Esophagus squamous epithelium (tissue), 5 donors: ENCODE measurements at regions not wholly inside any gene's neighbourhood (a gene's known extent, or its start where the extent isn't known, plus 50 kb on each side); places are given as distances from the start of the nearest gene placed in this dataset.

Source experiments
- DNase-seq: peaks from one replicate; lab custom pipeline; 2025; lab: John Stamatoyannopoulos, UW
- H3K27ac ChIP-seq, 4 donors: fragments of 200-600 bp; sonication (generic); one replicate each; pipeline ENCODE4 v1.5.1; 2016 to 2019; ENCODE audit warnings: mild to moderate bottlenecking in 1 of 4
- H3K27me3 ChIP-seq, 4 donors: fragments of 200-600 bp; sonication (generic); 1 replicate in 3 of 4; 2 replicates in 1 of 4; pipeline versions ENCODE4 v1.5.1 to v1.6.0; 2017 to 2021; ENCODE audit warnings: antibody characterized with exemption in 1 of 4
- H3K36me3 ChIP-seq, 3 donors: fragments of 200-600 bp; sonication (generic); one replicate each; pipeline ENCODE4 v1.5.1; 2016 to 2019
- H3K4me1 ChIP-seq, 3 donors: fragments of 200-600 bp; sonication (generic); one replicate each; pipeline ENCODE4 v1.5.1; 2017 to 2019
- H3K4me3 ChIP-seq, 4 donors: fragments of 200-600 bp; sonication (generic); 1 replicate in 3 of 4; 2 replicates in 1 of 4; pipeline ENCODE4 v1.5.1; 2016 to 2019; ENCODE audit warnings: mild to moderate bottlenecking in 2 of 4, moderate library complexity in 1 of 4
- H3K9me3 ChIP-seq, 3 donors: fragments of 200-600 bp; sonication (generic); one replicate each; pipeline ENCODE4 v1.5.1; 2016 to 2019
- POLR2A ChIP-seq, 4 donors: fragments of 450-650 bp; IDR thresholded peaks; one replicate each; pipeline ENCODE4 v1.6.1; 2017; ENCODE audit warnings: antibody characterized with exemption in 4 of 4, mild to moderate bottlenecking in 4 of 4, moderate library complexity in 3 of 4
- WGBS, 2 donors: methylation state at CpG; one replicate each; pipeline ENCODE4 v1.1.5; 2018; 5-methylcytosine and 5-hydroxymethylcytosine counted together
- intact Hi-C: fragments of 100-400 bp; cut with DNase I; formaldehyde crosslinking; loops from one replicate; pipeline ENCODE4 v1.15.0; 2022
- TF ChIP-seq, protein P1 (sequence below), 6 experiments: fragments of 450-650 bp in 4 of 6; fragments of 200-600 bp in 2 of 6; sonication (generic) in 2 of 6; IDR thresholded peaks; one replicate each; pipeline ENCODE4 v1.5.1; 2016 to 2019; ENCODE audit warnings: antibody characterized with exemption in 6 of 6, mild to moderate bottlenecking in 4 of 6, moderate library complexity in 4 of 6
- donor health status: DM: yes; HTN: yes; CAD: no.

DNA sequence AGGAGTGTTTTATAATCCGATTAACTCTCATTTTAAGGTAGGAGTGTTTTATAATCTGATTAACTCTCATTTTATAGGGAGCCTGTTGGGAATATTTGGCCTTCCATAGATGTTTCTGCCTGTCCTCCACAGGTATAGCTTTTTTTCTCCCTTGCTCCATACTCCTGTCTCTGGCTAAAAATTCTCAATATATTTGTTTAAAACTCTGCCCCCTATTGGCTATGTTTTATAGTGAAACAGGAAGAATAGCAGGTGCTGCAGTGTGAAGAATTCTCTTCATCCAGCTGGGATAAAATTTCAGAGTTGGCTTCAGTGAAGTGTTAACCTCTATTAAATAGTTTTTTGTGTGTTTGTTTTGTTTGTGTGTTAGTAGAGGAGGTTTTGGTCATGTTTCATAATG lies 1046.0 kb upstream of the TMEFF2 start:
- Histone ChIP-seq H3K27me3 (no peaks in the 10 kb centered on the region), H3K27ac (no peak overlapping the region), H3K4me1 (no peaks in the 10 kb centered on the region), H3K9me3 (no peaks in the 10 kb centered on the region), H3K4me3 (no peak overlapping the region), H3K36me3 (no peaks in the 10 kb centered on the region)
- no peak for TF ChIP-seq POLR2A (IDR thresholded peaks at IDR 0.05)
- TF ChIP-seq, protein P1, sequence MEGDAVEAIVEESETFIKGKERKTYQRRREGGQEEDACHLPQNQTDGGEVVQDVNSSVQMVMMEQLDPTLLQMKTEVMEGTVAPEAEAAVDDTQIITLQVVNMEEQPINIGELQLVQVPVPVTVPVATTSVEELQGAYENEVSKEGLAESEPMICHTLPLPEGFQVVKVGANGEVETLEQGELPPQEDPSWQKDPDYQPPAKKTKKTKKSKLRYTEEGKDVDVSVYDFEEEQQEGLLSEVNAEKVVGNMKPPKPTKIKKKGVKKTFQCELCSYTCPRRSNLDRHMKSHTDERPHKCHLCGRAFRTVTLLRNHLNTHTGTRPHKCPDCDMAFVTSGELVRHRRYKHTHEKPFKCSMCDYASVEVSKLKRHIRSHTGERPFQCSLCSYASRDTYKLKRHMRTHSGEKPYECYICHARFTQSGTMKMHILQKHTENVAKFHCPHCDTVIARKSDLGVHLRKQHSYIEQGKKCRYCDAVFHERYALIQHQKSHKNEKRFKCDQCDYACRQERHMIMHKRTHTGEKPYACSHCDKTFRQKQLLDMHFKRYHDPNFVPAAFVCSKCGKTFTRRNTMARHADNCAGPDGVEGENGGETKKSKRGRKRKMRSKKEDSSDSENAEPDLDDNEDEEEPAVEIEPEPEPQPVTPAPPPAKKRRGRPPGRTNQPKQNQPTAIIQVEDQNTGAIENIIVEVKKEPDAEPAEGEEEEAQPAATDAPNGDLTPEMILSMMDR (IDR thresholded peaks at IDR 0.05): no peak
- intact Hi-C loops: no loop called here
- no peak for DNase-seq
- WGBS, 2 donors: 57 to 58% methylated on average over 1 of the region's 1 CpG

DNA sequence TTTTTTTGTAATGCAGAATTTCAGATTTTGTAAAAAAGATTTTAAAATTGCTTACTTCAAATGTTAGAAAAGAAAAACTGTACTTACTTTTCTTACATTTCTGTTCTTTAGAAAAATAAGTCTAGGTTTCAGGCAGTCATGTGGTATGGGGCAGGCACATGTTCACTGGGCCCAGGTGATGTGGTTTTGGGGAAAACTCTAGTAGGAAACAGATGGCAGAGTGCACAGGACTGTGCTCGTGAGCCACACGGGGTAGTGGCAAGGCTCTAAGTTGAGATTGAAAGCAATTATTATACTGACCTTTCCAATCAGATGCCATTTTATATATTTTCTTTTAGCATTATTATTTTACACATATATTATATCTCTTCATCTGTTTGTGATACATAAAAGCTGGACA lies 1036.9 kb upstream of the TMEFF2 start:
- H3K27ac ChIP-seq: no peak overlapping the region
- H3K4me3 ChIP-seq: no peak overlapping the region
- H3K36me3 ChIP-seq: no peaks in the 10 kb centered on the region
- intact Hi-C loops: no loop called here
- H3K9me3 ChIP-seq: no peaks in the 10 kb centered on the region
- TF ChIP-seq, protein P1 (IDR thresholded peaks at IDR 0.05): no peak
- no peak for TF ChIP-seq POLR2A (IDR thresholded peaks at IDR 0.05)
- H3K4me1 ChIP-seq: no peaks in the 10 kb centered on the region
- no peak for DNase-seq
- 39 to 65% methylated on average over 2 of the region's 2 CpGs for WGBS, 2 donors
- H3K27me3 ChIP-seq: no peaks in the 10 kb centered on the region

DNA sequence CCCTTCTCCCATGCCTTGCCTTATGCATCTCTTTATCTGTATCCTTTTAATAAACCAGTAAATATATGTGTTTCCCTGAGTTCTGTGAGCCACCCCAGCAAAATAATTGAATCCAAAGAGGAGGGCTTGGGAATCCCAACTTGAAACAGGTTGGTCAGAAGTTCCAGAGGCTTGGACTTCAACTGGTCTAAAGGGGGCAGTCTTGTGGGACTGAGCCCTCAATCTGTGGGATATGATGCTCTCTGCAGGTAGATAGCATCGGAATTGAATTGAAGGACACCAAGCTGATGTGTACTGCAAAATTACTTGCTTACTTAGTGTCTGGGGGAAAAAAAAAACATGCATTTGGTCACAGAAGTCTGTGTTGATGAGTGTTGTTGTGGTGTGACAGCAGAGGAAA lies 1033.5 kb upstream of the TMEFF2 start:
- intact Hi-C loops: no loop called here
- Histone ChIP-seq H3K9me3 (no peaks in the 10 kb centered on the region), H3K27me3 (no peaks in the 10 kb centered on the region), H3K4me3 (no peak overlapping the region), H3K27ac (no peak overlapping the region), H3K4me1 (no peaks in the 10 kb centered on the region), H3K36me3 (no peaks in the 10 kb centered on the region)
- no peak for DNase-seq
- 67 to 100% methylated on average over 1 of the region's 1 CpG for WGBS, 2 donors
- TF ChIP-seq, protein P1 (IDR thresholded peaks at IDR 0.05): no peak
- no peak for TF ChIP-seq POLR2A (IDR thresholded peaks at IDR 0.05)

DNA sequence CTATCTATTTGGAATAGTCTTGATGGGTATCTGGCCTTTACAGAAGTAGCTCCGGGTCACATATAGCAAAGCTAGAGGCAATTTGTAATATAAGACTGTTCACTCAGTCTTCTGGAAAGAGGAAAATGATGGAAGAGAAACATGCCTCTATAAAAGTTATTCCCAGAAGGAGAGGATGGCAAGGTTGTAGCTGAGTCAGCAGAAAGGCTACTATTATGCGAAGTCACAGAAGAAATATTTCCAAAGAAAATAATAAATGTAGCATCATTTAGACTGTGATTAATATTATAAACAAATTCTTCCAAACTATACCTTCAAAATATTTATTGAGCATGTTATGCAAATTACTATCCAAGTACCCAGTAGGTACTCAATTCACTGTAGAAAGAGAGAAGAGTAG lies 1027.7 kb upstream of the TMEFF2 start:
- intact Hi-C loops: no loop called here
- no peak for TF ChIP-seq POLR2A (IDR thresholded peaks at IDR 0.05)
- TF ChIP-seq, protein P1 (IDR thresholded peaks at IDR 0.05): no peak
- H3K9me3 ChIP-seq: no peaks in the 10 kb centered on the region
- no peaks in the 10 kb centered on the region for H3K4me1 ChIP-seq
- H3K27me3 ChIP-seq: no peaks in the 10 kb centered on the region
- H3K27ac ChIP-seq: no peak overlapping the region
- WGBS, 2 donors: 90 to 95% methylated on average over 2 of the region's 2 CpGs
- no peaks in the 10 kb centered on the region for H3K36me3 ChIP-seq
- DNase-seq: no peak
- no peak overlapping the region for H3K4me3 ChIP-seq

DNA sequence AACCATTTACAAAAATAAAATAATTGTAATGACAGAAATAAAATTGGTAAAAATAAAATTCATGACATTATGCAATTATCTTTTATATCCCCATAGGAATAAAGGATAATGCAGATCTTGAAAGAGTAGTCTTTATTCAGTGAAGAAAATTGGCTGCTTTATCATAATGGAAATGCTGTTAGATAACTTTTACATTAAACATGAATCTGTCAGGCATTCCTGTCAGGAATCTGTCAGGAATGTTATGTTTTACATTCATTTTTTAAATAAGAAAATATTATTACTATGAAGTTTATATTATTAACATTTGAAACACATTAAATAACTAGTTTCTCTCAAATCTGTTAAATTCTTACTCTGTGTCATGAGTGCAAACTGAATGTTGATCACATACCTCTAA lies 1024.7 kb upstream of the TMEFF2 start:
- TF ChIP-seq POLR2A (IDR thresholded peaks at IDR 0.05): no peak
- TF ChIP-seq, protein P1 (IDR thresholded peaks at IDR 0.05): no peak
- no peaks in the 10 kb centered on the region for H3K4me1 ChIP-seq
- intact Hi-C loops: no loop called here
- H3K9me3 ChIP-seq: no peaks in the 10 kb centered on the region
- H3K4me3 ChIP-seq: no peak overlapping the region
- no peaks in the 10 kb centered on the region for H3K27me3 ChIP-seq
- no peak for DNase-seq
- H3K36me3 ChIP-seq: no peaks in the 10 kb centered on the region
- no peak overlapping the region for H3K27ac ChIP-seq
